ENCODE measurements at regions not wholly inside any gene's neighbourhood (a gene's known extent, or its start where the extent isn't known, plus 50 kb on each side); places are given as distances from the start of the nearest gene placed in this dataset.

DNA sequence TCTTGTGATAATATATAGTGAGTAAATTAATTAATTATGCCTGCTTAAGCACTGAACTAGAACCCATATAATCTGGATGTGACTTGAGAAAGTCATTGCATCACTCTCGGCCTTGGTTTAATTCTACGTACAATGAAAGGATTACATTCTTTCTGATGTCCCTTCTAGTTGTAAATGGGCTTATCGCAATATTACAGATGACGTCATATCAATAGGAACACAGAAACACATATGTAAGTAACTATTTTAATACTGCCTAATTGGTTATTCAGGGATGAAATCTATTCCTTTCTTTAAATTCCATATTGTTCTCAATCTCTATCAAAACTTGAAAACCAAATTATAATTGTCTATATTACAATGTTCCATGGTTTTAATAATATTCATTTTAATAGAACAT lies 504.6 kb downstream of the PRR32 start:
- ChIA-PET CTCF (no interaction called here), POLR2A (ENCODE audit: unreplicated experiment) (no interaction called here)
- H3K4me1 ChIP-seq (ENCODE audit: control insufficient read depth, insufficient read depth, low read length) = no peaks in the 10 kb centered on the region
- no peaks in the 10 kb centered on the region for H3K9me1 ChIP-seq (ENCODE audit: insufficient read depth, low read length)
- BruUV-seq (replicated peaks) = no TSS peak
- WGBS, 2 experiments (ENCODE audit: extremely low coverage in 2 of 2, insufficient read length in 1 of 2) = no CpG with 5 or more reads among the region's 4 CpGs
- H2AK9ac ChIP-seq (replicated peaks; ENCODE audit: low read depth, low read length, poor library complexity) = no peak overlapping the region
- H3K4me2 ChIP-seq (ENCODE audit: low read depth, low read length) = no peak overlapping the region
- no peak overlapping the region for H2BK15ac ChIP-seq (ENCODE audit: low read depth, low read length)
- intact Hi-C loops (cut with micrococcal nuclease) (no loop called here), in situ Hi-C loops (cut with MboI; ENCODE audit: low sequenced_read_pairs) (no loop called here), dilution Hi-C loops (cut with HindIII; ENCODE audit: low sequenced_read_pairs, unreplicated experiment) (no loop called here)
- no peak overlapping the region for H4K5ac ChIP-seq (ENCODE audit: low read depth, low read length)
- H3K4ac ChIP-seq (ENCODE audit: low read depth, low read length) = no peak overlapping the region
- no peak overlapping the region for H4K91ac ChIP-seq (ENCODE audit: insufficient read depth, low read depth, low read length)
- H3K14ac ChIP-seq (replicated peaks; ENCODE audit: low read depth, low read length) = no peak overlapping the region
- H3K27me3 ChIP-seq (ENCODE audit: control insufficient read depth, insufficient read depth, low read length) = no peaks in the 10 kb centered on the region
- H3K27ac ChIP-seq (ENCODE audit: insufficient read depth, low read length) = no peak overlapping the region
- H2BK20ac ChIP-seq (ENCODE audit: low read depth, low read length) = no peak overlapping the region
- H2BK5ac ChIP-seq (ENCODE audit: low read depth, low read length, poor library complexity, severe bottlenecking) = no peak overlapping the region
- ATAC-seq (ENCODE audit: low read depth) (no peak), DNase-seq (no peak)
- H2AK5ac ChIP-seq (ENCODE audit: low read depth, low read length) = no peak overlapping the region
- H4K20me1 ChIP-seq (ENCODE audit: insufficient read depth, low read length) = no peaks in the 10 kb centered on the region
- H3K56ac ChIP-seq (ENCODE audit: extremely low read depth, insufficient read depth, low read length) = no peak overlapping the region
- no peaks in the 10 kb centered on the region for H3K9me3 ChIP-seq (ENCODE audit: control insufficient read depth, insufficient read depth, low read length)
- H3K9ac ChIP-seq (ENCODE audit: low read depth, low read length) = no peak overlapping the region
- no peak overlapping the region for H4K8ac ChIP-seq (ENCODE audit: low read depth in 2 of 2, low read length in 2 of 2)
- no peaks in the 10 kb centered on the region for H3K36me3 ChIP-seq (ENCODE audit: control insufficient read depth, insufficient read depth, low read length)
- no peak overlapping the region for H3K4me3 ChIP-seq (ENCODE audit: insufficient read depth, low read depth, low read length)
- no peak overlapping the region for H3K23ac ChIP-seq (ENCODE audit: low read depth, low read length)
- no peak overlapping the region for H3K18ac ChIP-seq (ENCODE audit: low read depth, low read length)
- H2BK120ac ChIP-seq (ENCODE audit: low read depth, low read length) = no peak overlapping the region
- TF ChIP-seq BHLHE40 (IDR thresholded peaks at IDR 0.05; ENCODE audit: low read depth, low read length) = no peak
- TF ChIP-seq NFE2L2 (IDR thresholded peaks at IDR 0.05; ENCODE audit: low read depth, low read length) = no peak
- TF ChIP-seq, protein P1, sequence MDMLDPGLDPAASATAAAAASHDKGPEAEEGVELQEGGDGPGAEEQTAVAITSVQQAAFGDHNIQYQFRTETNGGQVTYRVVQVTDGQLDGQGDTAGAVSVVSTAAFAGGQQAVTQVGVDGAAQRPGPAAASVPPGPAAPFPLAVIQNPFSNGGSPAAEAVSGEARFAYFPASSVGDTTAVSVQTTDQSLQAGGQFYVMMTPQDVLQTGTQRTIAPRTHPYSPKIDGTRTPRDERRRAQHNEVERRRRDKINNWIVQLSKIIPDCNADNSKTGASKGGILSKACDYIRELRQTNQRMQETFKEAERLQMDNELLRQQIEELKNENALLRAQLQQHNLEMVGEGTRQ (IDR thresholded peaks at IDR 0.05; ENCODE audit: low read depth, low read length) = no peak
- TF ChIP-seq RCOR1 (IDR thresholded peaks at IDR 0.05; ENCODE audit: insufficient replicate concordance, low read length) = no peak
- TF ChIP-seq CHD1 (IDR thresholded peaks at IDR 0.05; ENCODE audit: low read depth, low read length) = no peak
- TF ChIP-seq FOS (IDR thresholded peaks at IDR 0.05; ENCODE audit: low read depth, low read length) = no peak
- TF ChIP-seq MAZ (IDR thresholded peaks at IDR 0.05; ENCODE audit: borderline replicate concordance, low read depth, low read length) = no peak
- no peak for TF ChIP-seq CEBPB (IDR thresholded peaks at IDR 0.05; ENCODE audit: low read depth, low read length)
- TF ChIP-seq, protein P2, sequence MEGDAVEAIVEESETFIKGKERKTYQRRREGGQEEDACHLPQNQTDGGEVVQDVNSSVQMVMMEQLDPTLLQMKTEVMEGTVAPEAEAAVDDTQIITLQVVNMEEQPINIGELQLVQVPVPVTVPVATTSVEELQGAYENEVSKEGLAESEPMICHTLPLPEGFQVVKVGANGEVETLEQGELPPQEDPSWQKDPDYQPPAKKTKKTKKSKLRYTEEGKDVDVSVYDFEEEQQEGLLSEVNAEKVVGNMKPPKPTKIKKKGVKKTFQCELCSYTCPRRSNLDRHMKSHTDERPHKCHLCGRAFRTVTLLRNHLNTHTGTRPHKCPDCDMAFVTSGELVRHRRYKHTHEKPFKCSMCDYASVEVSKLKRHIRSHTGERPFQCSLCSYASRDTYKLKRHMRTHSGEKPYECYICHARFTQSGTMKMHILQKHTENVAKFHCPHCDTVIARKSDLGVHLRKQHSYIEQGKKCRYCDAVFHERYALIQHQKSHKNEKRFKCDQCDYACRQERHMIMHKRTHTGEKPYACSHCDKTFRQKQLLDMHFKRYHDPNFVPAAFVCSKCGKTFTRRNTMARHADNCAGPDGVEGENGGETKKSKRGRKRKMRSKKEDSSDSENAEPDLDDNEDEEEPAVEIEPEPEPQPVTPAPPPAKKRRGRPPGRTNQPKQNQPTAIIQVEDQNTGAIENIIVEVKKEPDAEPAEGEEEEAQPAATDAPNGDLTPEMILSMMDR (conservative IDR thresholded peaks at IDR 0.05; ENCODE audit: low read depth, low read length) = no peak
- no peak for TF ChIP-seq RFX5 (IDR thresholded peaks at IDR 0.05; ENCODE audit: low read depth, low read length)
- TF ChIP-seq MXI1 (IDR thresholded peaks at IDR 0.05; ENCODE audit: borderline replicate concordance, low read depth, low read length) = no peak
- TF ChIP-seq, protein P3, sequence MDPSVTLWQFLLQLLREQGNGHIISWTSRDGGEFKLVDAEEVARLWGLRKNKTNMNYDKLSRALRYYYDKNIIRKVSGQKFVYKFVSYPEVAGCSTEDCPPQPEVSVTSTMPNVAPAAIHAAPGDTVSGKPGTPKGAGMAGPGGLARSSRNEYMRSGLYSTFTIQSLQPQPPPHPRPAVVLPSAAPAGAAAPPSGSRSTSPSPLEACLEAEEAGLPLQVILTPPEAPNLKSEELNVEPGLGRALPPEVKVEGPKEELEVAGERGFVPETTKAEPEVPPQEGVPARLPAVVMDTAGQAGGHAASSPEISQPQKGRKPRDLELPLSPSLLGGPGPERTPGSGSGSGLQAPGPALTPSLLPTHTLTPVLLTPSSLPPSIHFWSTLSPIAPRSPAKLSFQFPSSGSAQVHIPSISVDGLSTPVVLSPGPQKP (IDR thresholded peaks at IDR 0.05; ENCODE audit: borderline replicate concordance, low read depth, low read length) = no peak
- TF ChIP-seq POLR2A (IDR thresholded peaks at IDR 0.05; ENCODE audit: low read depth, low read length) = no peak
- TF ChIP-seq RAD21 (IDR thresholded peaks at IDR 0.05; ENCODE audit: low read length) = no peak
- no peak for TF ChIP-seq SMC3 (IDR thresholded peaks at IDR 0.05; ENCODE audit: low read depth, low read length)
- TF ChIP-seq MAFK (IDR thresholded peaks at IDR 0.05; ENCODE audit: low read depth, low read length) = no peak
- H2AFZ ChIP-seq (replicated peaks; ENCODE audit: low read length, poor library complexity) = no peak overlapping the region
- H3K79me1 ChIP-seq (ENCODE audit: low read depth in 1 of 2, low read length in 2 of 2) = no peaks in the 10 kb centered on the region
